ENCODE measurements at regions not wholly inside any gene's neighbourhood (a gene's known extent, or its start where the extent isn't known, plus 50 kb on each side); places are given as distances from the start of the nearest gene placed in this dataset.

GRCh38 chr4:23041501-23041900, 348.8 kb downstream of the GBA3 start:
- H3K36me3 Mint-ChIP-seq = no peaks in the 10 kb centered on the region
- ATAC-seq (no peak), DNase-seq (ENCODE audit: low spot score) (no peak)
- H3K4me3 Mint-ChIP-seq = no peak overlapping the region
- no peak overlapping the region for H3K27ac Mint-ChIP-seq
- H3K4me1 Mint-ChIP-seq (ENCODE audit: low read depth in 2 of 2) = no peaks in the 10 kb centered on the region
- peaks cover 10% of the 10 kb centered on the region for H3K9me3 Mint-ChIP-seq
- no peaks in the 10 kb centered on the region for H3K27me3 Mint-ChIP-seq

- DNase-seq (ENCODE audit: low spot score) (no peak), ATAC-seq (no peak)
- no peak overlapping the region for H3K27ac Mint-ChIP-seq
- no peaks in the 10 kb centered on the region for H3K4me1 Mint-ChIP-seq (ENCODE audit: low read depth in 2 of 2)
- H3K9me3 Mint-ChIP-seq = peaks cover 10% of the 10 kb centered on the region
- H3K27me3 Mint-ChIP-seq = no peaks in the 10 kb centered on the region
- H3K4me3 Mint-ChIP-seq = no peak overlapping the region
- no peaks in the 10 kb centered on the region for H3K36me3 Mint-ChIP-seq
These were observed 347.8 kb downstream of the GBA3 start for GRCh38 chr4:23040539-23040938.

DNA sequence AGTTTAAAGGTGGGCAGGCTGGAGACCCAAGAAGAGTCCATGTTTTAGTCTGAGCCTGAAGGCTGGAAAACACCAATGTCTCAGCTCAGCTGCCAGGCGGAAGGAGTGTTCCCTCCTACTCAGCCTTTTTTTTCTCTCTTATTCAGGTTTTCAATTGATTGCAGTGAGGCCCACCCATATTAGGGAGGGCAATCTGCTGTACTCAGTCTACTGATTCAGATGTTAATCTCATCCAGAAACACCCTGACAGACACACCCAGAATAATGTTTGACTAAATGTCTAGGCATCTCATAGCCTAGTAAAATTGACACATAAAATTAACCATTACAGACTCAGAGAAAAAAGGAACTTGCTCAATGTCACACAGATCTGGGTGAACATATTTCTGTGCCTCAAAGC, 347.1 kb downstream of the GBA3 start:
- Mint-ChIP-seq H3K27ac (no peak overlapping the region), H3K4me1 (ENCODE audit: low read depth in 2 of 2) (no peaks in the 10 kb centered on the region), H3K9me3 (peaks cover 10% of the 10 kb centered on the region), H3K36me3 (no peaks in the 10 kb centered on the region), H3K4me3 (no peak overlapping the region), H3K27me3 (no peaks in the 10 kb centered on the region)
- no peak for DNase-seq (ENCODE audit: low spot score)
- ATAC-seq = no peak

GRCh38 chr4:23038626-23039491, 346.1 kb downstream of the GBA3 start:
- H3K27ac Mint-ChIP-seq = no peak overlapping the region
- ATAC-seq = no peak

GRCh38 chr4:23036921-23037495, 344.3 kb downstream of the GBA3 start:
- H3K36me3 Mint-ChIP-seq = no peaks in the 10 kb centered on the region
- no peak overlapping the region for H3K27ac Mint-ChIP-seq
- DNase-seq (ENCODE audit: low spot score) = no peak
- no peaks in the 10 kb centered on the region for H3K27me3 Mint-ChIP-seq
- no peaks in the 10 kb centered on the region for H3K4me1 Mint-ChIP-seq (ENCODE audit: low read depth in 2 of 2)
- no peak overlapping the region for H3K4me3 Mint-ChIP-seq
- no peak for ATAC-seq
- H3K9me3 Mint-ChIP-seq = peaks cover 11% of the 10 kb centered on the region

More at GRCh38 chr4:23038626-23039491, 346.1 kb downstream of the GBA3 start:
- Mint-ChIP-seq H3K9me3 (peaks cover 10% of the 10 kb centered on the region), H3K4me3 (no peak overlapping the region), H3K4me1 (ENCODE audit: low read depth in 2 of 2) (no peaks in the 10 kb centered on the region), H3K36me3 (no peaks in the 10 kb centered on the region), H3K27me3 (no peaks in the 10 kb centered on the region)
- no peak for DNase-seq (ENCODE audit: low spot score)

- Mint-ChIP-seq H3K27me3 (no peaks in the 10 kb centered on the region), H3K4me1 (ENCODE audit: low read depth in 2 of 2) (no peaks in the 10 kb centered on the region), H3K4me3 (no peak overlapping the region), H3K36me3 (no peaks in the 10 kb centered on the region), H3K9me3 (peaks cover 13% of the 10 kb centered on the region), H3K27ac (no peak overlapping the region)
- DNase-seq (ENCODE audit: low spot score) (no peak), ATAC-seq (no peak)
These were observed 343.8 kb downstream of the GBA3 start for GRCh38 chr4:23036503-23036902.

- no peak overlapping the region for H3K27ac Mint-ChIP-seq
- DNase-seq (ENCODE audit: low spot score) (no peak), ATAC-seq (no peak)
- no peaks in the 10 kb centered on the region for H3K36me3 Mint-ChIP-seq
- H3K27me3 Mint-ChIP-seq = no peaks in the 10 kb centered on the region
- H3K4me3 Mint-ChIP-seq = no peak overlapping the region
- H3K4me1 Mint-ChIP-seq (ENCODE audit: low read depth in 2 of 2) = no peaks in the 10 kb centered on the region
- H3K9me3 Mint-ChIP-seq = peaks cover 13% of the 10 kb centered on the region
These were observed 342.9 kb downstream of the GBA3 start for GRCh38 chr4:23035521-23036056.

DNA sequence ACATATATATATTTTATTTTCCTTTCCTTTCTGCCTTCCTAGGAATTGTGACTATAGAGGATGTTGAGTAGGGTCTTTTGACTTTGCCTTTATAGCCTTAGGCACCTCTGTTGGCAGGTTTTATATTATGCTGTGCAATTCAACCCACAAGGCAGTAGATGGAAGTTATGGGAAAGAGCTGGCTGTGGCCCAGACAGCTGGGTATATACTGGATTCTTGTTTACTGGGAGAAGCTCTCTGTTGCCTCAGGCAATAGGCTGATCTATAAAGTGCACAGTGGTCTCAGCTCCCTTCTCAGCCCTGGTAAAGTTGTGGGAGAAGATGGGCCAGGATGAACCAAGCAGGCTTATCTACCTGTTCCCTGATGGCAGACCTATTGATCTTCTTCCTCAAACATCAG, 342.0 kb downstream of the GBA3 start:
- no peaks in the 10 kb centered on the region for H3K36me3 Mint-ChIP-seq
- no peak overlapping the region for H3K4me3 Mint-ChIP-seq
- H3K4me1 Mint-ChIP-seq (ENCODE audit: low read depth in 2 of 2) = no peaks in the 10 kb centered on the region
- no peaks in the 10 kb centered on the region for H3K27me3 Mint-ChIP-seq
- DNase-seq (ENCODE audit: low spot score) = no peak
- H3K27ac Mint-ChIP-seq = no peak overlapping the region
- ATAC-seq = no peak
- H3K9me3 Mint-ChIP-seq = peaks cover 13% of the 10 kb centered on the region

DNA sequence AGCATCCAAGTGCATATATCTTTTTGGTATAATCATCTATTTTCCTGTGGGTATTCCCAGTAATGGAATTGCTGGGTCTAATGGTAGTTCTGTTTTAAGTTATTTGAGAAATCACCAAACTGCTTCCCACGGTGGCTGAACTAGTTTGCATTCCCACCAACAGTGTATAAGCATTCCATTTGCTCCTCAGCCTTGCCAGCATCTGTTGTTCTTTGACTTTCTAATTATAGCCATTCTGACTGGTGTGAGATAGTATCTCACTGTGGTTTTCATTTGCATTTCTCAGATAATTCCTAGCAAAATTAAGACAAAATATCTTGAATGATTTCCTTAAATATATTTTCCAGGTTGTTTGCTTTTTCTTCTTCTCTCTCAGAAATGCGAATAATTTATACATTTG, 341.1 kb downstream of the GBA3 start:
- no peak for DNase-seq (ENCODE audit: low spot score)
- Mint-ChIP-seq H3K36me3 (no peaks in the 10 kb centered on the region), H3K27me3 (no peaks in the 10 kb centered on the region), H3K27ac (no peak overlapping the region), H3K4me3 (no peak overlapping the region), H3K4me1 (ENCODE audit: low read depth in 2 of 2) (no peaks in the 10 kb centered on the region), H3K9me3 (peaks cover 12% of the 10 kb centered on the region)
- no peak for ATAC-seq

- Mint-ChIP-seq H3K4me3 (no peak overlapping the region), H3K27me3 (no peaks in the 10 kb centered on the region), H3K27ac (no peak overlapping the region), H3K36me3 (no peaks in the 10 kb centered on the region), H3K4me1 (ENCODE audit: low read depth in 2 of 2) (no peaks in the 10 kb centered on the region), H3K9me3 (peaks cover 11% of the 10 kb centered on the region)
- ATAC-seq (no peak), DNase-seq (ENCODE audit: low spot score) (no peak)
These were observed 336.1 kb downstream of the GBA3 start for GRCh38 chr4:23028875-23029274.

DNA sequence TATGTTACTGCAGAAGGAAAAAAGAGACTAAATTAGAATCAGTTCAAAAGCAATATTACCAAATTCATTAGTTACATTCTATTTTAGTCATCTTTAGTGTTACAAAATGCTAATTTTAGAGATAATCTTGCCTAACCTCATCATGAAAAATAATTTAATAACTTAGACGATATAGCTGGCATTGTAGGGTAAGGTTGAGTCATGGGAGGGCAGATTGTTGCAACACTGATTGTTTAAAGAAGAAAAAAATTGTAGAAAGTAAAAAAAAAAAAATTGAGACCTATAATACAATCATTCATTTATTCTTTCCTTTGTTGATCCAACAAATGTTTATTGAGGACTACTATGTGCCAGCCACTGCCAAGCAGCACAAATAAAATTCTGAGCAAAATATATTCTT, 330.9 kb downstream of the GBA3 start:
- DNase-seq (ENCODE audit: low spot score) (no peak), ATAC-seq (no peak)
- no peak overlapping the region for H3K27ac Mint-ChIP-seq
- no peaks in the 10 kb centered on the region for H3K36me3 Mint-ChIP-seq
- H3K9me3 Mint-ChIP-seq = peaks cover 14% of the 10 kb centered on the region
- no peaks in the 10 kb centered on the region for H3K4me1 Mint-ChIP-seq (ENCODE audit: low read depth in 2 of 2)
- H3K4me3 Mint-ChIP-seq = no peak overlapping the region
- no peaks in the 10 kb centered on the region for H3K27me3 Mint-ChIP-seq

DNA sequence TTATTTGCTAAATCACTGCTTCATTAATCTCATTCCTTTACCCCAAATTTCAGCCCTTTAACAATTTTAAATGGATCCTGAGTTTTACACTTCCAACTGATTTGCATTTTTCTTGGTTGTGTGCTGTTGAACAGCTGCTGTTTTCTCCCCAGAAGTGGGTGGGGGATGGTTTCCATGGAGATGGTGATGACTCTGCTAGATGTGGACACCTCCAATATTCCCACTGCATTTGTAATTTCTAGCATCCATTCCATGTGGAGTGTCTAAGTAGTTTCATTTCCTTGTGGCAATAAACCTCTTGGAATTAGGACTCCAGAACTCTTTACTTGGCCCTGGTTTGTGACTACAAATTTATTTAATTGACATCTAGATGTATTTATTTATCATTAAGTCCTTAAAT, 330.4 kb downstream of the GBA3 start:
- no peak for DNase-seq (ENCODE audit: low spot score)
- no peak for ATAC-seq
- H3K27ac Mint-ChIP-seq = no peak overlapping the region
- H3K36me3 Mint-ChIP-seq = no peaks in the 10 kb centered on the region
- H3K27me3 Mint-ChIP-seq = no peaks in the 10 kb centered on the region
- peaks cover 14% of the 10 kb centered on the region for H3K9me3 Mint-ChIP-seq
- no peak overlapping the region for H3K4me3 Mint-ChIP-seq
- no peaks in the 10 kb centered on the region for H3K4me1 Mint-ChIP-seq (ENCODE audit: low read depth in 2 of 2)

GRCh38 chr4:23022032-23022431, 329.3 kb downstream of the GBA3 start:
- Mint-ChIP-seq H3K4me1 (ENCODE audit: low read depth in 2 of 2) (no peaks in the 10 kb centered on the region), H3K27me3 (no peaks in the 10 kb centered on the region), H3K36me3 (no peaks in the 10 kb centered on the region), H3K27ac (no peak overlapping the region), H3K9me3 (peaks cover 14% of the 10 kb centered on the region), H3K4me3 (no peak overlapping the region)
- DNase-seq (ENCODE audit: low spot score) = no peak
- ATAC-seq = no peak

DNA sequence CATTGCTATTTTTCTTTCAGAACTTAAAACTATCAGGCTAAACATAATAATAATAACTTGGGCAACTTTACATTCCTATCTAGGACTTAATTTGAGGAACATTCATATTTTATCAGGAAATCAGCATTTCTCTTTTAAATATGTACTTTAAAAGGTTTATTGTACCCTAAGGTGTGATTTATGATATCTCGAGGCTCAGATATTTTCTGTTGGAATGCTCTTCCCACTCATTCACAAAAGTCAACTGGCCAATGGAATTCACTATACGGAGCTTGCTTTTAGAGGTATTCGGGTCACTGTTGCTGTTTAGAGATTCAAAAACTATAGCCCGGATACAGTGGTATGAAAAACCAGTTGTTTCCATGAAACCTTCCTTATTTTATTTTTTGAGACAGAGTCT, 328.3 kb downstream of the GBA3 start:
- H3K4me1 Mint-ChIP-seq (ENCODE audit: low read depth in 2 of 2) = no peaks in the 10 kb centered on the region
- H3K27ac Mint-ChIP-seq = no peak overlapping the region
- ATAC-seq (no peak), DNase-seq (ENCODE audit: low spot score) (no peak)
- no peaks in the 10 kb centered on the region for H3K27me3 Mint-ChIP-seq
- H3K36me3 Mint-ChIP-seq = no peaks in the 10 kb centered on the region
- H3K9me3 Mint-ChIP-seq = peaks cover 11% of the 10 kb centered on the region
- no peak overlapping the region for H3K4me3 Mint-ChIP-seq
